H1 (cell line): ENCODE measurements at regions not wholly inside any gene's neighbourhood (a gene's known extent, or its start where the extent isn't known, plus 50 kb on each side); places are given as distances from the start of the nearest gene placed in this dataset.

ENCODE experiments used
- POLR2A ChIP-seq, 2 experiments: IDR thresholded peaks; 1 replicate in 1 of 2; 2 replicates in 1 of 2; pipeline ENCODE4 v1.6.1; 2011; ENCODE audit warnings: low read depth in 2 of 2, low read length in 2 of 2, mild to moderate bottlenecking in 2 of 2; ENCODE audit errors: control extremely low read depth in 1 of 2
- POLR2AphosphoS5 ChIP-seq: IDR thresholded peaks from 2 replicates; pipeline ENCODE4 v1.6.1; 2011; ENCODE audit warnings: low read depth, low read length

DNA sequence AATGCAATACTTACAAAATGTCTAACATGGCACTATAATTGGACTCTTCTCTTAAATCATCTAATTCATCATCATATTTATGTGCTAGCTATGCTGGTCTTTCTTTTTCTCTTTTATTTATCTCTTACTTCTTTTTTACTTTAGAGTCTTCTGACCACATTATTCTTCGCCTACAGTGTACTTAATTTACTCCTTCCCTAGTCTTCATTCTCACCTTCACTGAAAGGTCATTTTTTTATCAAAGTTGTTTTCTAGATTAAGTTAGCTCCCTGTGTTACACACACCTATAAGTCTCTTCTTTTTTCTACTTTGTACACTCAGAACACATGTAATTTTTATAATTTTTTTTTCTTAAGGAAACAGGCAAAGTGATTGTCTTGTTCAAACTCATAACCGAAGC, 1351.2 kb downstream of the FSCB start:
- TF ChIP-seq POLR2AphosphoS5, result no peak
- TF ChIP-seq POLR2A (IDR thresholded peaks at IDR 0.05; ENCODE audit: control extremely low read depth in 1 of 2, low read depth in 2 of 2, low read length in 2 of 2), result no peak
